Fibroblast of lung (primary cell): ENCODE measurements at regions not wholly inside any gene's neighbourhood (a gene's known extent, or its start where the extent isn't known, plus 50 kb on each side); places are given as distances from the start of the nearest gene placed in this dataset.

Experiments used
- EZH2 ChIP-seq: IDR thresholded peaks from 2 replicates; pipeline ENCODE4 v1.5.1; 2012; ENCODE audit warnings: low read length, control low read depth, mild to moderate bottlenecking; ENCODE audit errors: missing control alignments
- TF ChIP-seq, protein P1 (sequence below), 2 donors: IDR thresholded peaks in 1 of 2; conservative IDR thresholded peaks in 1 of 2; 1 replicate in 1 of 2; 2 replicates in 1 of 2; pipeline ENCODE4 v1.5.1; 2011 to 2012; ENCODE audit warnings: low read length in 2 of 2, control low read depth in 1 of 2, inconsistent platforms in 1 of 2, low read depth in 1 of 2, mild to moderate bottlenecking in 1 of 2

DNA sequence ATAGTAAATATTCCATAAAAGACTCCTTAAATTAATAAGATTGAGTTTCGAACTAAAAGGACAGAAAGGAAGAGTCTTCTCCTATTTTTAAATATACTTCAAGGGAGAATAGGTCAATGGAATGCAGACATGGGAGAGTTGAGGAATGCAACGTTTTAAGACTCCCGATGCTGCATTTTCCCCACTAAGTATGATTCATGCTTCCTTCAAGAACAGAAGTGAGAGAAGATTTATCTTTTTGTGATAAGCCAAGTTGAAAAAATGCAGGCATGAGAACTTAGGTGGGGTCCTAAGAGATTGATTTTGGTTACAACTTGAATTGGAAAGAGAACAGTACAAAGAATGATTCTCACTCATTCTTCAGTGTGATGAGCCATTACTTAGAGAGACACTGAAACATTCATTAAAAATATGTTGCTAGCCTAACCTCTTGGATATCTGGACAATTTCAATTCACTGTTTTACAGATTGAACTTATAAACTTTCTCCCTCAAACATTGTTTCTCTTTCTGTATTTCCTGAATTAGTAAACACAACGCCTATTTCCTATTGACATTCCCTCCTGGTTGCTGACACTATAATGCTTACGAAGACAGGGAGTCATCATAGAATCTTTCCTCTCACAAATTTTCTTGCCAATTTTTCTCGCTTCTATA is 1666.1 kb upstream of the WWC1 start:
- TF ChIP-seq, protein P1, sequence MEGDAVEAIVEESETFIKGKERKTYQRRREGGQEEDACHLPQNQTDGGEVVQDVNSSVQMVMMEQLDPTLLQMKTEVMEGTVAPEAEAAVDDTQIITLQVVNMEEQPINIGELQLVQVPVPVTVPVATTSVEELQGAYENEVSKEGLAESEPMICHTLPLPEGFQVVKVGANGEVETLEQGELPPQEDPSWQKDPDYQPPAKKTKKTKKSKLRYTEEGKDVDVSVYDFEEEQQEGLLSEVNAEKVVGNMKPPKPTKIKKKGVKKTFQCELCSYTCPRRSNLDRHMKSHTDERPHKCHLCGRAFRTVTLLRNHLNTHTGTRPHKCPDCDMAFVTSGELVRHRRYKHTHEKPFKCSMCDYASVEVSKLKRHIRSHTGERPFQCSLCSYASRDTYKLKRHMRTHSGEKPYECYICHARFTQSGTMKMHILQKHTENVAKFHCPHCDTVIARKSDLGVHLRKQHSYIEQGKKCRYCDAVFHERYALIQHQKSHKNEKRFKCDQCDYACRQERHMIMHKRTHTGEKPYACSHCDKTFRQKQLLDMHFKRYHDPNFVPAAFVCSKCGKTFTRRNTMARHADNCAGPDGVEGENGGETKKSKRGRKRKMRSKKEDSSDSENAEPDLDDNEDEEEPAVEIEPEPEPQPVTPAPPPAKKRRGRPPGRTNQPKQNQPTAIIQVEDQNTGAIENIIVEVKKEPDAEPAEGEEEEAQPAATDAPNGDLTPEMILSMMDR (conservative IDR thresholded peaks at IDR 0.05 in 1 of 2, IDR thresholded peaks at IDR 0.05 in 1 of 2; ENCODE audit: low read depth in 1 of 2, low read length in 2 of 2): no peak
- no peak for TF ChIP-seq EZH2
